IMR-90 (cell line): ENCODE measurements at regions not wholly inside any gene's neighbourhood (a gene's known extent, or its start where the extent isn't known, plus 50 kb on each side); places are given as distances from the start of the nearest gene placed in this dataset.

ENCODE experiments used
- ATAC-seq: fragments of 200-7000 bp; cut with Tn5 transposase; 2 replicates; pipeline ENCODE4 v1.9.1; 2020; ENCODE audit warnings: low read depth, mild to moderate bottlenecking, moderate library complexity
- BruUV-seq: library from RNA; stranded (reverse); fragments of 400-500 nt; replicated peaks from 2 replicates; lab custom pipeline; 2021; lab: Mats Ljungman, UMichigan
- CTCF ChIA-PET: fragments of 300-600 bp; formaldehyde crosslinking; extraction: SDS; loops from one replicate; lab custom pipeline; 2021; ENCODE audit warnings: antibody characterized with exemption; lab: Yijun Ruan, JAX
- POLR2A ChIA-PET: fragments of 300-600 bp; sonication (Branson Sonifier 250); formaldehyde crosslinking; loops from one replicate; lab custom pipeline; 2022; ENCODE audit warnings: antibody characterized with exemption; ENCODE audit not compliant: unreplicated experiment; lab: Charles Lee
- DNase-seq: peaks from one replicate; pipeline ENCODE4 v3.0.0; 2013
- H2AFZ ChIP-seq: replicated peaks from 2 replicates; pipeline ENCODE3; 2013; ENCODE audit warnings: low read length, mild to moderate bottlenecking; ENCODE audit not compliant: poor library complexity
- H2AK5ac ChIP-seq: 2 replicates; pipeline ENCODE4 v1.6.1; 2013; ENCODE audit warnings: low read depth, low read length, inconsistent platforms
- H2AK9ac ChIP-seq: replicated peaks from 2 replicates; pipeline ENCODE3; 2013; ENCODE audit warnings: mild to moderate bottlenecking, low read depth, low read length, moderate library complexity; ENCODE audit not compliant: poor library complexity
- H2BK120ac ChIP-seq: 2 replicates; pipeline ENCODE4 v1.6.1; 2013; ENCODE audit warnings: low read depth, low read length, inconsistent platforms
- H2BK15ac ChIP-seq: 3 replicates; pipeline ENCODE4 v1.6.1; 2013; ENCODE audit warnings: low read depth, low read length, inconsistent platforms
- H2BK20ac ChIP-seq: 2 replicates; pipeline ENCODE4 v1.6.1; 2013; ENCODE audit warnings: low read depth, mild to moderate bottlenecking, inconsistent platforms, low read length, moderate library complexity
- H2BK5ac ChIP-seq: 2 replicates; pipeline ENCODE4 v1.6.1; 2013; ENCODE audit warnings: mild to moderate bottlenecking, low read depth, low read length, inconsistent platforms; ENCODE audit not compliant: poor library complexity, severe bottlenecking
- H3K14ac ChIP-seq: replicated peaks from 2 replicates; pipeline ENCODE4 v1.6.1; 2013; ENCODE audit warnings: low read depth, low read length, inconsistent platforms
- H3K18ac ChIP-seq: 2 replicates; pipeline ENCODE4 v1.6.1; 2013; ENCODE audit warnings: low read depth, low read length, control low read depth
- H3K23ac ChIP-seq: 2 replicates; pipeline ENCODE4 v1.6.1; 2013; ENCODE audit warnings: low read depth, low read length, inconsistent platforms
- H3K27ac ChIP-seq: 2 replicates; pipeline ENCODE4 v1.5.1; 2013; ENCODE audit warnings: mild to moderate bottlenecking, control low read depth, low read length; ENCODE audit not compliant: insufficient read depth
- H3K27me3 ChIP-seq: 2 replicates; pipeline ENCODE4 v1.6.1; 2013; ENCODE audit warnings: low read length; ENCODE audit not compliant: control insufficient read depth, insufficient read depth
- H3K36me3 ChIP-seq: 2 replicates; pipeline ENCODE4 v1.6.1; 2013; ENCODE audit warnings: low read length, mixed read lengths; ENCODE audit not compliant: control insufficient read depth, insufficient read depth
- H3K4ac ChIP-seq: 2 replicates; pipeline ENCODE4 v1.6.1; 2013; ENCODE audit warnings: low read depth, low read length, inconsistent platforms
- H3K4me1 ChIP-seq: 2 replicates; pipeline ENCODE4 v1.6.1; 2013; ENCODE audit warnings: low read length, mixed read lengths; ENCODE audit not compliant: control insufficient read depth, insufficient read depth
- H3K4me2 ChIP-seq: 2 replicates; pipeline ENCODE4 v1.6.1; 2013; ENCODE audit warnings: low read depth, mild to moderate bottlenecking, control low read depth, low read length, moderate library complexity
- H3K4me3 ChIP-seq: 2 replicates; pipeline ENCODE4 v1.5.1; 2013; ENCODE audit warnings: low read depth, mild to moderate bottlenecking, control low read depth, low read length, moderate library complexity; ENCODE audit not compliant: insufficient read depth
- H3K56ac ChIP-seq: 2 replicates; pipeline ENCODE4 v1.6.1; 2013; ENCODE audit warnings: low read length, inconsistent platforms; ENCODE audit not compliant: insufficient read depth; ENCODE audit errors: extremely low read depth
- H3K79me1 ChIP-seq, 2 experiments: 2 replicates each; pipeline ENCODE4 v1.6.1; 2013; ENCODE audit warnings: low read length in 2 of 2, inconsistent platforms in 1 of 2, low read depth in 1 of 2
- H3K9ac ChIP-seq: 2 replicates; pipeline ENCODE4 v1.6.1; 2013; ENCODE audit warnings: low read depth, low read length, control low read depth
- H3K9me1 ChIP-seq: 2 replicates; pipeline ENCODE4 v1.6.1; 2013; ENCODE audit warnings: low read length, inconsistent platforms; ENCODE audit not compliant: insufficient read depth
- H3K9me3 ChIP-seq: 2 replicates; pipeline ENCODE4 v1.6.1; 2013; ENCODE audit warnings: low read length; ENCODE audit not compliant: control insufficient read depth, insufficient read depth
- H4K20me1 ChIP-seq: 2 replicates; pipeline ENCODE4 v1.6.1; 2013; ENCODE audit warnings: low read length, inconsistent platforms; ENCODE audit not compliant: insufficient read depth
- H4K5ac ChIP-seq: 2 replicates; pipeline ENCODE4 v1.6.1; 2013; ENCODE audit warnings: mild to moderate bottlenecking, low read depth, low read length, control low read depth
- H4K8ac ChIP-seq, 2 experiments: 2 replicates each; pipeline ENCODE4 v1.6.1; 2013; ENCODE audit warnings: low read depth in 2 of 2, low read length in 2 of 2, control low read depth in 1 of 2, inconsistent platforms in 1 of 2
- H4K91ac ChIP-seq: 2 replicates; pipeline ENCODE4 v1.6.1; 2013; ENCODE audit warnings: low read depth, low read length, inconsistent platforms; ENCODE audit not compliant: insufficient read depth
- FOS ChIP-seq: fragments of 150-350 bp; IDR thresholded peaks from 2 replicates; pipeline ENCODE4 v1.6.1; 2016; ENCODE audit warnings: low read depth, low read length
- SMC3 ChIP-seq: fragments of 150-350 bp; IDR thresholded peaks from 2 replicates; pipeline ENCODE4 v1.6.1; 2016; ENCODE audit warnings: low read depth, mild to moderate bottlenecking, antibody characterized with exemption, low read length, moderate library complexity
- WGBS, 2 experiments: methylation state at CpG; one replicate each; pipeline versions ENCODE4 v1.1.5 to v1.1.7; 2013; ENCODE audit warnings: missing lambda C conversion rate in 2 of 2; ENCODE audit not compliant: insufficient read length in 1 of 2; ENCODE audit errors: extremely low coverage in 2 of 2; 5-methylcytosine and 5-hydroxymethylcytosine counted together
- dilution Hi-C: fragments of 300-500 bp; cut with HindIII; formaldehyde crosslinking; loops from one replicate; pipeline ENCODE4 v1.14.3; 2018; ENCODE audit warnings: low sequenced_read_pairs; ENCODE audit not compliant: unreplicated experiment
- in situ Hi-C: fragments of 300-500 bp; cut with MboI; formaldehyde crosslinking; loops from 3 replicates; pipeline ENCODE4 v1.14.3; 2019; ENCODE audit warnings: low sequenced_read_pairs, inconsistent platforms, mixed read lengths
- intact Hi-C: fragments of 100-400 bp; cut with micrococcal nuclease; formaldehyde crosslinking; loops from 2 replicates; pipeline ENCODE4 v1.10.0; 2022
- TF ChIP-seq, protein P1 (sequence below): conservative IDR thresholded peaks from 2 replicates; pipeline ENCODE4 v1.5.1; 2012; ENCODE audit warnings: mild to moderate bottlenecking, low read depth, low read length, improper control_type of control experiment

DNA sequence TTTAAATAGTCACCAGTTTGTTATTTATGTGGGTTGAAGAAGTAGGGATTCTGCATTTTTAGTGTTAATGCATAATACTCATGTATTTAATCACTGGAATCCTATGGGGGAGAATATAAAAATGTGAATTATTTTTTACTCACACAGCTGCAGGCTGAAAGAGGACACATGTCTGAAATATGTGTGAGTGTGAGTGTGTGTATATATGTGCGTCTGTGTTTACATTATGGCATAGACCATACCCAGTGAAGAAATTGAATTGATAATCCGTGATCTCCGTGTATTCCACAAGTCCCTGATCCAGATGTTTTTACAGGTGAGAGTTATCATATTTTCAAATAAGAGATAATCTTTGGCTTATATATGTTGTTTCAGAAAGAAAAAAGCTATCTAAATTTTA, 225.3 kb downstream of the ICOS start:
- H3K18ac ChIP-seq: no peak overlapping the region
- H4K20me1 ChIP-seq: no peaks in the 10 kb centered on the region
- no peak overlapping the region for H3K27ac ChIP-seq
- no peak overlapping the region for H4K5ac ChIP-seq
- H3K4me1 ChIP-seq: no peaks in the 10 kb centered on the region
- no peak overlapping the region for H3K56ac ChIP-seq
- no peaks in the 10 kb centered on the region for H3K36me3 ChIP-seq
- no peak overlapping the region for H3K4me3 ChIP-seq
- ChIA-PET POLR2A (no interaction called here), CTCF (no interaction called here)
- H4K8ac ChIP-seq: no peak overlapping the region
- no peaks in the 10 kb centered on the region for H3K79me1 ChIP-seq
- no peak overlapping the region for H4K91ac ChIP-seq
- no peak overlapping the region for H3K14ac ChIP-seq
- no peaks in the 10 kb centered on the region for H3K9me3 ChIP-seq
- H3K9me1 ChIP-seq: no peaks in the 10 kb centered on the region
- H2AK5ac ChIP-seq: no peak overlapping the region
- no peak overlapping the region for H3K9ac ChIP-seq
- no TSS peak for BruUV-seq
- TF ChIP-seq FOS: no peak
- no peak for TF ChIP-seq SMC3
- TF ChIP-seq, protein P1, sequence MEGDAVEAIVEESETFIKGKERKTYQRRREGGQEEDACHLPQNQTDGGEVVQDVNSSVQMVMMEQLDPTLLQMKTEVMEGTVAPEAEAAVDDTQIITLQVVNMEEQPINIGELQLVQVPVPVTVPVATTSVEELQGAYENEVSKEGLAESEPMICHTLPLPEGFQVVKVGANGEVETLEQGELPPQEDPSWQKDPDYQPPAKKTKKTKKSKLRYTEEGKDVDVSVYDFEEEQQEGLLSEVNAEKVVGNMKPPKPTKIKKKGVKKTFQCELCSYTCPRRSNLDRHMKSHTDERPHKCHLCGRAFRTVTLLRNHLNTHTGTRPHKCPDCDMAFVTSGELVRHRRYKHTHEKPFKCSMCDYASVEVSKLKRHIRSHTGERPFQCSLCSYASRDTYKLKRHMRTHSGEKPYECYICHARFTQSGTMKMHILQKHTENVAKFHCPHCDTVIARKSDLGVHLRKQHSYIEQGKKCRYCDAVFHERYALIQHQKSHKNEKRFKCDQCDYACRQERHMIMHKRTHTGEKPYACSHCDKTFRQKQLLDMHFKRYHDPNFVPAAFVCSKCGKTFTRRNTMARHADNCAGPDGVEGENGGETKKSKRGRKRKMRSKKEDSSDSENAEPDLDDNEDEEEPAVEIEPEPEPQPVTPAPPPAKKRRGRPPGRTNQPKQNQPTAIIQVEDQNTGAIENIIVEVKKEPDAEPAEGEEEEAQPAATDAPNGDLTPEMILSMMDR: no peak
- ATAC-seq: no peak
- dilution Hi-C loops (no loop called here), in situ Hi-C loops (no loop called here), intact Hi-C loops (no loop called here)
- no peak overlapping the region for H2AK9ac ChIP-seq
- WGBS, 2 experiments: no CpG with 5 or more reads among the region's 3 CpGs
- H3K4me2 ChIP-seq: no peak overlapping the region
- no peak overlapping the region for H2BK120ac ChIP-seq
- no peak overlapping the region for H2BK15ac ChIP-seq
- H3K23ac ChIP-seq: no peak overlapping the region
- H2BK20ac ChIP-seq: no peak overlapping the region
- no peak overlapping the region for H3K4ac ChIP-seq
- H3K27me3 ChIP-seq: no peaks in the 10 kb centered on the region
- H2BK5ac ChIP-seq: no peak overlapping the region
- DNase-seq: no peak
- no peak overlapping the region for H2AFZ ChIP-seq
